IMR-90 (cell line): ENCODE measurements at regions not wholly inside any gene's neighbourhood (a gene's known extent, or its start where the extent isn't known, plus 50 kb on each side); places are given as distances from the start of the nearest gene placed in this dataset.

Source experiments
- ATAC-seq: fragments of 200-7000 bp; cut with Tn5 transposase; 2 replicates; pipeline ENCODE4 v1.9.1; 2020; ENCODE audit warnings: low read depth, mild to moderate bottlenecking, moderate library complexity
- BruUV-seq: library from RNA; stranded (reverse); fragments of 400-500 nt; replicated peaks from 2 replicates; lab custom pipeline; 2021; lab: Mats Ljungman, UMichigan
- CTCF ChIA-PET: fragments of 300-600 bp; formaldehyde crosslinking; extraction: SDS; loops from one replicate; lab custom pipeline; 2021; ENCODE audit warnings: antibody characterized with exemption; lab: Yijun Ruan, JAX
- POLR2A ChIA-PET: fragments of 300-600 bp; sonication (Branson Sonifier 250); formaldehyde crosslinking; loops from one replicate; lab custom pipeline; 2022; ENCODE audit warnings: antibody characterized with exemption; ENCODE audit not compliant: unreplicated experiment; lab: Charles Lee
- DNase-seq: peaks from one replicate; pipeline ENCODE4 v3.0.0; 2013
- H2AFZ ChIP-seq: replicated peaks from 2 replicates; pipeline ENCODE3; 2013; ENCODE audit warnings: low read length, mild to moderate bottlenecking; ENCODE audit not compliant: poor library complexity
- H2AK5ac ChIP-seq: 2 replicates; pipeline ENCODE4 v1.6.1; 2013; ENCODE audit warnings: low read depth, low read length, inconsistent platforms
- H2AK9ac ChIP-seq: replicated peaks from 2 replicates; pipeline ENCODE3; 2013; ENCODE audit warnings: mild to moderate bottlenecking, low read depth, low read length, moderate library complexity; ENCODE audit not compliant: poor library complexity
- H2BK120ac ChIP-seq: 2 replicates; pipeline ENCODE4 v1.6.1; 2013; ENCODE audit warnings: low read depth, low read length, inconsistent platforms
- H2BK15ac ChIP-seq: 3 replicates; pipeline ENCODE4 v1.6.1; 2013; ENCODE audit warnings: low read depth, low read length, inconsistent platforms
- H2BK20ac ChIP-seq: 2 replicates; pipeline ENCODE4 v1.6.1; 2013; ENCODE audit warnings: low read depth, mild to moderate bottlenecking, inconsistent platforms, low read length, moderate library complexity
- H2BK5ac ChIP-seq: 2 replicates; pipeline ENCODE4 v1.6.1; 2013; ENCODE audit warnings: mild to moderate bottlenecking, low read depth, low read length, inconsistent platforms; ENCODE audit not compliant: poor library complexity, severe bottlenecking
- H3K14ac ChIP-seq: replicated peaks from 2 replicates; pipeline ENCODE4 v1.6.1; 2013; ENCODE audit warnings: low read depth, low read length, inconsistent platforms
- H3K18ac ChIP-seq: 2 replicates; pipeline ENCODE4 v1.6.1; 2013; ENCODE audit warnings: low read depth, low read length, control low read depth
- H3K23ac ChIP-seq: 2 replicates; pipeline ENCODE4 v1.6.1; 2013; ENCODE audit warnings: low read depth, low read length, inconsistent platforms
- H3K27ac ChIP-seq: 2 replicates; pipeline ENCODE4 v1.5.1; 2013; ENCODE audit warnings: mild to moderate bottlenecking, control low read depth, low read length; ENCODE audit not compliant: insufficient read depth
- H3K27me3 ChIP-seq: 2 replicates; pipeline ENCODE4 v1.6.1; 2013; ENCODE audit warnings: low read length; ENCODE audit not compliant: control insufficient read depth, insufficient read depth
- H3K36me3 ChIP-seq: 2 replicates; pipeline ENCODE4 v1.6.1; 2013; ENCODE audit warnings: low read length, mixed read lengths; ENCODE audit not compliant: control insufficient read depth, insufficient read depth
- H3K4ac ChIP-seq: 2 replicates; pipeline ENCODE4 v1.6.1; 2013; ENCODE audit warnings: low read depth, low read length, inconsistent platforms
- H3K4me1 ChIP-seq: 2 replicates; pipeline ENCODE4 v1.6.1; 2013; ENCODE audit warnings: low read length, mixed read lengths; ENCODE audit not compliant: control insufficient read depth, insufficient read depth
- H3K4me2 ChIP-seq: 2 replicates; pipeline ENCODE4 v1.6.1; 2013; ENCODE audit warnings: low read depth, mild to moderate bottlenecking, control low read depth, low read length, moderate library complexity
- H3K4me3 ChIP-seq: 2 replicates; pipeline ENCODE4 v1.5.1; 2013; ENCODE audit warnings: low read depth, mild to moderate bottlenecking, control low read depth, low read length, moderate library complexity; ENCODE audit not compliant: insufficient read depth
- H3K56ac ChIP-seq: 2 replicates; pipeline ENCODE4 v1.6.1; 2013; ENCODE audit warnings: low read length, inconsistent platforms; ENCODE audit not compliant: insufficient read depth; ENCODE audit errors: extremely low read depth
- H3K79me1 ChIP-seq, 2 experiments: 2 replicates each; pipeline ENCODE4 v1.6.1; 2013; ENCODE audit warnings: low read length in 2 of 2, inconsistent platforms in 1 of 2, low read depth in 1 of 2
- H3K9ac ChIP-seq: 2 replicates; pipeline ENCODE4 v1.6.1; 2013; ENCODE audit warnings: low read depth, low read length, control low read depth
- H3K9me1 ChIP-seq: 2 replicates; pipeline ENCODE4 v1.6.1; 2013; ENCODE audit warnings: low read length, inconsistent platforms; ENCODE audit not compliant: insufficient read depth
- H3K9me3 ChIP-seq: 2 replicates; pipeline ENCODE4 v1.6.1; 2013; ENCODE audit warnings: low read length; ENCODE audit not compliant: control insufficient read depth, insufficient read depth
- H4K20me1 ChIP-seq: 2 replicates; pipeline ENCODE4 v1.6.1; 2013; ENCODE audit warnings: low read length, inconsistent platforms; ENCODE audit not compliant: insufficient read depth
- H4K5ac ChIP-seq: 2 replicates; pipeline ENCODE4 v1.6.1; 2013; ENCODE audit warnings: mild to moderate bottlenecking, low read depth, low read length, control low read depth
- H4K8ac ChIP-seq, 2 experiments: 2 replicates each; pipeline ENCODE4 v1.6.1; 2013; ENCODE audit warnings: low read depth in 2 of 2, low read length in 2 of 2, control low read depth in 1 of 2, inconsistent platforms in 1 of 2
- H4K91ac ChIP-seq: 2 replicates; pipeline ENCODE4 v1.6.1; 2013; ENCODE audit warnings: low read depth, low read length, inconsistent platforms; ENCODE audit not compliant: insufficient read depth
- MXI1 ChIP-seq: IDR thresholded peaks from 2 replicates; pipeline ENCODE4 v1.6.1; 2012; ENCODE audit warnings: low read depth, mild to moderate bottlenecking, low read length, moderate library complexity, borderline replicate concordance
- WGBS, 2 experiments: methylation state at CpG; one replicate each; pipeline versions ENCODE4 v1.1.5 to v1.1.7; 2013; ENCODE audit warnings: missing lambda C conversion rate in 2 of 2; ENCODE audit not compliant: insufficient read length in 1 of 2; ENCODE audit errors: extremely low coverage in 2 of 2; 5-methylcytosine and 5-hydroxymethylcytosine counted together
- dilution Hi-C: fragments of 300-500 bp; cut with HindIII; formaldehyde crosslinking; loops from one replicate; pipeline ENCODE4 v1.14.3; 2018; ENCODE audit warnings: low sequenced_read_pairs; ENCODE audit not compliant: unreplicated experiment
- in situ Hi-C: fragments of 300-500 bp; cut with MboI; formaldehyde crosslinking; loops from 3 replicates; pipeline ENCODE4 v1.14.3; 2019; ENCODE audit warnings: low sequenced_read_pairs, inconsistent platforms, mixed read lengths
- intact Hi-C: fragments of 100-400 bp; cut with micrococcal nuclease; formaldehyde crosslinking; loops from 2 replicates; pipeline ENCODE4 v1.10.0; 2022

DNA sequence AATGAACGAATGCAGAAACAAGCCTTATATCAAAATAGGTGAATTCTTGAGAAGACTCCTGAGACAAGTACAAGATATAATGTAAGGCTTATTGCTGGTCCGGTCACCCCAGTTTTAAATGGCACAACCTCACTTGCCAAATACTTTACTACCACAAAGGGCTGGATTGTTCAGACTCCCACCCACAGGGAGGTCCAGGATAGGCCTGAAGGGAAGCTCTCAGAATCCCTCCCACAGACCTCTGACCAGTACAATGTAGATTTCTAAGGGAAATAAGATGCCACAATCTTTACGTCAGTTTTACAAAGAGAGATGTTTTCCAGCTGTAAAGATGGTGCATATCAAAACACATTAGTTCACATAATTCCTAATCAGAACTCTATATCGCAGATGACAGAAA, 577.7 kb upstream of the ADAMTS9 start:
- H3K4me3 ChIP-seq = no peak overlapping the region
- no peak overlapping the region for H2AK5ac ChIP-seq
- no peak overlapping the region for H4K5ac ChIP-seq
- H2AFZ ChIP-seq = no peak overlapping the region
- H3K79me1 ChIP-seq = no peaks in the 10 kb centered on the region
- no peak overlapping the region for H3K27ac ChIP-seq
- no peak overlapping the region for H2AK9ac ChIP-seq
- TF ChIP-seq MXI1 = no peak
- H2BK5ac ChIP-seq = no peak overlapping the region
- WGBS, 2 experiments = no CpG with 5 or more reads among the region's 4 CpGs
- POLR2A ChIA-PET = no interaction called here
- H3K18ac ChIP-seq = no peak overlapping the region
- no peaks in the 10 kb centered on the region for H4K20me1 ChIP-seq
- H3K27me3 ChIP-seq = no peaks in the 10 kb centered on the region; the same call in 1 of the 2 replicates
- no peak overlapping the region for H3K14ac ChIP-seq
- intact Hi-C loops (no loop called here), dilution Hi-C loops (no loop called here), in situ Hi-C loops (no loop called here)
- no TSS peak for BruUV-seq
- ATAC-seq (no peak), DNase-seq (no peak)
- no peak overlapping the region for H2BK120ac ChIP-seq
- H3K4me2 ChIP-seq = no peak overlapping the region
- no peak overlapping the region for H3K9ac ChIP-seq
- H3K9me1 ChIP-seq = no peaks in the 10 kb centered on the region
- H3K36me3 ChIP-seq = no peaks in the 10 kb centered on the region
- CTCF ChIA-PET = no interaction called here
- H3K4ac ChIP-seq = no peak overlapping the region
- H3K9me3 ChIP-seq = no peaks in the 10 kb centered on the region
- H3K23ac ChIP-seq = no peak overlapping the region
- H3K4me1 ChIP-seq = no peaks in the 10 kb centered on the region
- H2BK15ac ChIP-seq = no peak overlapping the region
- no peak overlapping the region for H3K56ac ChIP-seq
- H4K91ac ChIP-seq = no peak overlapping the region
- no peak overlapping the region for H2BK20ac ChIP-seq
- H4K8ac ChIP-seq = no peak overlapping the region
